Uterus (tissue), 2 donors: ENCODE measurements at regions not wholly inside any gene's neighbourhood (a gene's known extent, or its start where the extent isn't known, plus 50 kb on each side); places are given as distances from the start of the nearest gene placed in this dataset.

ENCODE experiments used
- CTCF ChIP-seq, 4 experiments: fragments of 200-600 bp in 2 of 4; fragments of 450-650 bp in 2 of 4; sonication (generic) in 2 of 4; IDR thresholded peaks; one replicate each; pipeline ENCODE4 v1.5.1; 2016 to 2019; ENCODE audit warnings: antibody characterized with exemption in 4 of 4, mild to moderate bottlenecking in 2 of 4, moderate library complexity in 1 of 4
- POLR2A ChIP-seq, 2 donors: fragments of 450-650 bp; IDR thresholded peaks; one replicate each; pipeline ENCODE4 v1.6.1; 2016; ENCODE audit warnings: antibody characterized with exemption in 2 of 2, mild to moderate bottlenecking in 1 of 2, moderate library complexity in 1 of 2

GRCh38 chr18:39365836-39366485 is 1800.4 kb upstream of the CELF4 start:
- no peak for TF ChIP-seq CTCF (IDR thresholded peaks at IDR 0.05)
- no peak for TF ChIP-seq POLR2A (IDR thresholded peaks at IDR 0.05)
